Immature natural killer cell (primary cell): ENCODE measurements at regions not wholly inside any gene's neighbourhood (a gene's known extent, or its start where the extent isn't known, plus 50 kb on each side); places are given as distances from the start of the nearest gene placed in this dataset.
A peak's percentile ranks its signal among the peaks of the same experiment; 100 is the strongest.

Experiments used
- DNase-seq, 3 donors: peaks; one replicate each; pipeline ENCODE4 v3.0.0; 2022; ENCODE audit warnings: mixed read lengths in 1 of 3
- H3K27ac Mint-ChIP-seq, 6 donors: one replicate each; pipeline ENCODE4 v1.8.0; 2020; ENCODE audit warnings: mixed read lengths in 6 of 6, mild to moderate bottlenecking in 5 of 6, inconsistent platforms in 4 of 6, moderate library complexity in 3 of 6
- H3K27me3 Mint-ChIP-seq, 3 donors: one replicate each; pipeline ENCODE4 v1.8.0; 2020 to 2021; ENCODE audit warnings: low read depth in 3 of 3, mild to moderate bottlenecking in 3 of 3, mixed read lengths in 3 of 3, moderate library complexity in 3 of 3, inconsistent platforms in 1 of 3
- H3K36me3 Mint-ChIP-seq, 3 donors: one replicate each; pipeline ENCODE4 v1.8.0; 2020; ENCODE audit warnings: mixed read lengths in 3 of 3, inconsistent platforms in 2 of 3, mild to moderate bottlenecking in 2 of 3
- H3K4me1 Mint-ChIP-seq, 2 donors: one replicate each; pipeline ENCODE4 v1.8.0; 2020; ENCODE audit warnings: inconsistent platforms in 2 of 2, mild to moderate bottlenecking in 2 of 2, mixed read lengths in 2 of 2, moderate library complexity in 1 of 2
- H3K4me3 Mint-ChIP-seq, 5 donors: one replicate each; pipeline ENCODE4 v1.8.0; 2020; ENCODE audit warnings: mild to moderate bottlenecking in 5 of 5, mixed read lengths in 5 of 5, inconsistent platforms in 3 of 5, moderate library complexity in 3 of 5
- H3K9me3 Mint-ChIP-seq, 6 donors: one replicate each; pipeline ENCODE4 v1.8.0; 2020; ENCODE audit warnings: mild to moderate bottlenecking in 6 of 6, mixed read lengths in 6 of 6, inconsistent platforms in 4 of 6, moderate library complexity in 3 of 6

DNA sequence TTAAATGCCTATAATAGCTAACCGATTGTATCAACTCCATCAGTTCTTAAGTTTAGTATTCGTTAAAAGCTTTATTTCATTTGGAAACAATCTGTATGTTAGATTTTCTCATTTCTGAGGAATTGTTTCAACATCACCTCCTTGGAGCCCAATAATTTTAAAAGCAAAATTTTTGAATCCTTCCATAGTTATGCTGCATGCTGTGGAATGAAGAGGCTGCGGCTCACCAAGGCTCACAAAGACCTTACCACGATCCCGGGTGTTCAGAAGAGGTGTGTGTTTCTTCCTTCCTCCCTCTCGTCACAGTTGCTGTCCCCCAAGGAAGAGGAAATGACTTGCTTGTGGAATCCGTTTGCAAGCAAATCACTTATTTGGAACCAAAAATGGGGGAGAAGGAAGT is 143.8 kb downstream of the FGF1 start:
- H3K9me3 Mint-ChIP-seq, result no peaks in the 10 kb centered on the region
- H3K27ac Mint-ChIP-seq, result no peak overlapping the region
- no peak overlapping the region for H3K4me3 Mint-ChIP-seq
- H3K36me3 Mint-ChIP-seq, result peaks cover 0 to 4% (median 0%) of the 10 kb centered on the region in 3 donors
- no peaks in the 10 kb centered on the region for H3K4me1 Mint-ChIP-seq
- DNase-seq, result no peak
- peaks cover 2 to 9% (median 2%) of the 10 kb centered on the region in 3 donors for H3K27me3 Mint-ChIP-seq

DNA sequence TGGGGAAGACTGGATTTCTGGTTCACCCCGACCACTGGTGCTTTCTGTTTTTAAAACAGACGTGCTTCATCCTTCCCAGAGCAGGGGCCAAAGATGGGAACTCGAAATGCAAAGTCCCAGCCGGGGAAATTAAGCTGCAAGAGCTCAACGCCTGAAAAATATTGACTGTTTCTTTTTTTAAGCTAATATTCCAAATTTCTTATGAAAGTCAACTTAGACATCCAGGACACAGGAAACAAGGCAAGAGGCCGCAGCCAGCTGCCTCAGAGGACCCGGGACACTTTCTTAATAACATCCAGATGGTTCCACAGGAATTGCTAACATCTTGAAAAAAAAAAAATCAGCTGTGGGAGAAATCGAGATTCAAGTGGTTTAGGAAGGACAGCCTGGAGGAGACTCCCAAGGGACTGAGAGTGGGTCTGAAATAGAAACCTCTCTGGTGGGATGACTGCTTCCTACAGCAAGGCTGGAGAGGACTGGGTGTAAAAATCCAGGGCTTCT is 144.9 kb downstream of the FGF1 start:
- Mint-ChIP-seq H3K4me3 (no peak overlapping the region), H3K27ac (no peak overlapping the region), H3K9me3 (no peaks in the 10 kb centered on the region), H3K4me1 (no peaks in the 10 kb centered on the region), H3K27me3 (peaks cover 2 to 9% (median 2%) of the 10 kb centered on the region in 3 donors), H3K36me3 (peaks cover 0 to 4% (median 0%) of the 10 kb centered on the region in 3 donors)
- DNase-seq, result no peak

DNA sequence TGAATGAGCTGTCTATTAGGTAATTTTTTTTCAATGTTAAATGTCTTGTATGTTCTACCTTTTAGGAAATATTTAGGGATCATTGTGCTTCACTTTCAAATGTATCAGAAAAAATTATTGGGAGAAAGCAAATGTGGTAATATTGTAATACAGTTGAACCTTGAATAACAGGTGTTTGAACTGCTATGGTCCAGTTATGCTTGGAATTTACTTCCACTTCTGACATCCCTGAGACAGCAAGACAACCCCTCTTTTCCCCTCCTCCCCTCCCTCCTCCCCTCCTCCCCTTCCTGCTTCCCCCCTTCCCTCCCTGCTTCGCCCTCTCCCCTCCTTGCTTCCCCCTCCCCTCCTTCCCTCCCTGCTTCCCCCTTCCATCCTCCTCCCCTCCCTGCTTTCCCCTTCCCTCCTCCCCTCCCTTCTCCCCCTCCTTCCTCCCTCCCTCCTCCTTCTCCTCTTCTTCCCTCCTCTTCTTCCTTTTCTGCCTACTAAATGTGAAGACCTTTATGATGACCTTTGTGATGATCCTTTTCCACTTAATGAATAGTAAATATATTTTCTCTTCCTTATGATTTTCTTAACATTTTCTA is 146.6 kb downstream of the FGF1 start:
- Mint-ChIP-seq H3K27ac (no peak overlapping the region), H3K4me3 (no peak overlapping the region), H3K4me1 (no peaks in the 10 kb centered on the region), H3K27me3 (peaks cover 2 to 7% (median 2%) of the 10 kb centered on the region in 3 donors), H3K36me3 (peaks cover 0 to 7% (median 0%) of the 10 kb centered on the region in 3 donors), H3K9me3 (peaks cover 0 to 5% (median 0%) of the 10 kb centered on the region in 6 donors)
- DNase-seq, result no peak

DNA sequence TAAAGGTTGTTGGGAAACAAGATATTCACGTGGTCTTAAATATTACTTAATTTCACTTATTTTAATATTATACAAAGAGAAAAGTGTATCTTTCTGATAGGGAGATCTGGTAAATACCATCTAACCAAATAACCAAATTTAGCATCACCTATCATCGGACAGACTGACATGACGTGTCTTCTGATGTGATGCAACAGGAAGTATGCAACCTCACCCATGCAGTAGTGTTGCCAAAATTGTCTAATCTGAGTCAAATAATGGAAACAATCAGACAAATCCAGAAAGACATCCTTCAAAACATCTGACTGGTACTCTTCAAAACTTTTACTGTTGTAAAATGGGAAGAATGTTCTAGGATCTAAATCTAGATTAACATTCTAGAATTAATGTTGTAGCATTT is 148.0 kb downstream of the FGF1 start:
- no peaks in the 10 kb centered on the region for H3K4me1 Mint-ChIP-seq
- peaks cover 0 to 7% (median 0%) of the 10 kb centered on the region in 3 donors for H3K36me3 Mint-ChIP-seq
- H3K27me3 Mint-ChIP-seq, result peaks cover 2 to 5% (median 2%) of the 10 kb centered on the region in 3 donors
- DNase-seq, result no peak
- H3K9me3 Mint-ChIP-seq, result peaks cover 0 to 5% (median 0%) of the 10 kb centered on the region in 6 donors
- no peak overlapping the region for H3K4me3 Mint-ChIP-seq
- H3K27ac Mint-ChIP-seq, result no peak overlapping the region

DNA sequence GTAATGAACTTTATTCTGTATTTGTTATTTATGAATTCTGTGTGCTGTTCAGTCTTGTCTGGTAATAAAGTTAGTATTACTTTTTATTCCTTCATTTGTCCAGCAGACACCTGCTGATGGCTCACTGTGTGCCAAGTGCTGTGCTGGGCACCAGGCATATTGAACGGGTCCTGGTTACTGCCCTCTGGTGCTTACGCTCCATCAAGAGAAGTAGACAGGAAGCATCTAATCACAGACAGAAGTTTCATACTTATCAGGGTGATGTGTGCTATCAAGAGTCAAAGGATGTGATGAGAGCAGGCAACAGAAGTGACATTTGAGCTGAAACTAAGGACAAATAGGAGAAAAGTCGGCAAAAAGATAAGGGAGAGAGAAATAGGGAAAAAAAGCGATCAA is 153.1 kb downstream of the FGF1 start:
- peaks cover under 1 to 3% of the 10 kb centered on the region in 2 donors for H3K4me1 Mint-ChIP-seq
- peaks cover 0 to 3% (median 2%) of the 10 kb centered on the region in 3 donors for H3K27me3 Mint-ChIP-seq
- no peak overlapping the region for H3K4me3 Mint-ChIP-seq
- no peak for DNase-seq
- no peak overlapping the region for H3K27ac Mint-ChIP-seq
- peaks cover 0 to 3% (median 0%) of the 10 kb centered on the region in 3 donors for H3K36me3 Mint-ChIP-seq
- peaks cover 0 to 5% (median under 1%) of the 10 kb centered on the region in 6 donors for H3K9me3 Mint-ChIP-seq

DNA sequence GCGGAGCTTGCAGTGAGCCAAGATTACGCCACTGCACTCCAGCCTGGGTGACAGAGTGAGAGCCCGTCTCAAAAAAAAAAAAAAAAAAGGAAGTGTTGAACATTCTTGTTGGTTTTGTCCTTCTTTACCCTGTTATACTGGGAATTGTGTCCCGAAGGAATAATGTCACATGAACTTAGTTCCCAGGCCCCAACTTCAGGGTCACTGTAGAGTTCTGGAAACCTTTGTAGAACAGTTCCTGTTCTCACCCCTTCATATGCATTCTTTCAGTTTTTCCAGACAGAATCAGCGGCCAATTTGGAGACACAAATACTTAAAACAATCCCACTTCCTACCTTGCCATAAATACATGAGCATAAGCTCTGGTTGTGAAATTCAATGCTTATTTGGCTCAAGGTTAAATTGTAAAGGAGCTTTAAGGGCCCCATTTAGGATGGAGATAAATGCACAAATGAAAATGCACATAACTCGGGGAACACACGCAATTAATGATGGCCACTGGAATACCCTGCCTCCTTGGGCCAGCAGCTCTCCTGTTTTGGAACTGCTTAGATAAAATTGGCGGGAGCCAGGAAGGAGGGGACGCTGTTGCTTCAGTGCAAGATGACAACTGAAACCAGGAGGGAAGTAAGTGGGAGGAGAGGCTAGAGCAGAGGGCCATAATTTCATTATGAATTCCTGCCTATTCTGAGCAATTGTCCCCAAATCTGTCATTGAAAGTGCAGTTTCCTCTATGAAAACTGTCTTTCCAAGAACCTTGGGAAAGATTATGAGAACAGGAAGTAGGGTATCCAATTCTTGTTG is 153.7 kb downstream of the FGF1 start:
- peaks cover 0 to 3% (median 0%) of the 10 kb centered on the region in 3 donors for H3K36me3 Mint-ChIP-seq
- peaks cover 0 to 3% (median 2%) of the 10 kb centered on the region in 3 donors for H3K27me3 Mint-ChIP-seq
- DNase-seq, result no peak
- peaks cover 0 to 5% (median under 1%) of the 10 kb centered on the region in 6 donors for H3K9me3 Mint-ChIP-seq
- peaks cover 3 to 7% of the 10 kb centered on the region in 2 donors for H3K4me1 Mint-ChIP-seq
- H3K27ac Mint-ChIP-seq, result no peak overlapping the region
- no peak overlapping the region for H3K4me3 Mint-ChIP-seq

DNA sequence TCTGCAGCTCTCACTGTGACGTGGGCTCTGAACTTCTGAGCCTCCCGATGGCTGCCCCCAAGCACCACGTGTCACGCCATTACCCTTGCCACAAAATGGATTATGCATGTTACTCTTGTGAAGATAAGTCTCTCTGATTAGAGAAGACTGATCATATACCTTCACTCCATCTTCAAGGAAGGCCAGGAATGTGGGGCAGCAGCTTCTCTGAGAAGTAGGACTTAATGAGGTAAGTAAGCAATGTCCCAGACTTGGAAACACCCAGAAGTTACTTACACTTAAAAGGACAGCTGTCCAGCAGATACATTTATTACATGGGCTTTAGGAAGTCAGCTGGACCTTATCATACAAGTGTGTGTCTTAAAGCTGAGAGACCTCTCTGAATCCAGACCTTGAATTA is 155.0 kb downstream of the FGF1 start:
- DNase-seq, result no peak
- peaks cover 0 to 5% (median under 1%) of the 10 kb centered on the region in 6 donors for H3K9me3 Mint-ChIP-seq
- peaks cover 0 to 4% (median 2%) of the 10 kb centered on the region in 3 donors for H3K27me3 Mint-ChIP-seq
- no peak overlapping the region for H3K27ac Mint-ChIP-seq
- no peak overlapping the region for H3K4me3 Mint-ChIP-seq
- H3K4me1 Mint-ChIP-seq, result peaks cover 3 to 7% of the 10 kb centered on the region in 2 donors
- peaks cover 0 to 3% (median 0%) of the 10 kb centered on the region in 3 donors for H3K36me3 Mint-ChIP-seq

DNA sequence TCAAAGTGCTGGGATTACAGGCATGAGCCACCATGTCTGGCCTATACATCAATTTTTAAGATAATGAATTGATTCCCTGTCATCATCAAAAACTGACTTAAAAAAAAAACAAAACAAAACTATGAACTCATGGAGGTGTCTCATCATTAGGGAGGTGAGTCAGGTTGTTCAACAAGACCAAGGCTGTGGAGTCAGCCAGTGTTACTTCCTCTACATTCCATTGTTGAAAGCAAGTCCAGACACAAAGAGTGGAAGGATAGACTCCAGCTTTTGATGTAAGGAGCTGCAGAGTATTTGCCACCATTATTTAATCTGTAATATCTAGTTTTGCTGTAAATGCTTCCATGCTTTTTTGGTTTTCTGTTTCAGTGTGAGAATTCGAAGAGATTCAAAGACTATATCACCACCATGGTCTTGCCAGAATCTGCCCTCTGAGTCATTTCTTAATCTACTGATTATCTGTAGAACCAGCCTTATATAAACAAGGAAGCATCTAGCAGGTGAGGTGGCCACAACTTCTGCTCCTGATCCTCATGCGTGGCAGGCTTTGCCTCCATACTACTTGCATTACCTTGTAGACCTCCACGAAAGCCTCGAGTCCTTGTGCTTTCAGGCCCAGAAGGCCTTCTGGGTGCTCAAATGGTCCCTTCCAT is 156.1 kb downstream of the FGF1 start:
- peaks cover 0 to 2% (median under 1%) of the 10 kb centered on the region in 6 donors for H3K9me3 Mint-ChIP-seq
- peaks cover 0 to 7% (median 2%) of the 10 kb centered on the region in 3 donors for H3K27me3 Mint-ChIP-seq
- no peak for DNase-seq
- H3K4me3 Mint-ChIP-seq, result no peak overlapping the region
- H3K27ac Mint-ChIP-seq, result no peak overlapping the region
- H3K36me3 Mint-ChIP-seq, result peaks cover 0 to 2% (median 0%) of the 10 kb centered on the region in 3 donors
- peaks cover 3 to 7% of the 10 kb centered on the region in 2 donors for H3K4me1 Mint-ChIP-seq

DNA sequence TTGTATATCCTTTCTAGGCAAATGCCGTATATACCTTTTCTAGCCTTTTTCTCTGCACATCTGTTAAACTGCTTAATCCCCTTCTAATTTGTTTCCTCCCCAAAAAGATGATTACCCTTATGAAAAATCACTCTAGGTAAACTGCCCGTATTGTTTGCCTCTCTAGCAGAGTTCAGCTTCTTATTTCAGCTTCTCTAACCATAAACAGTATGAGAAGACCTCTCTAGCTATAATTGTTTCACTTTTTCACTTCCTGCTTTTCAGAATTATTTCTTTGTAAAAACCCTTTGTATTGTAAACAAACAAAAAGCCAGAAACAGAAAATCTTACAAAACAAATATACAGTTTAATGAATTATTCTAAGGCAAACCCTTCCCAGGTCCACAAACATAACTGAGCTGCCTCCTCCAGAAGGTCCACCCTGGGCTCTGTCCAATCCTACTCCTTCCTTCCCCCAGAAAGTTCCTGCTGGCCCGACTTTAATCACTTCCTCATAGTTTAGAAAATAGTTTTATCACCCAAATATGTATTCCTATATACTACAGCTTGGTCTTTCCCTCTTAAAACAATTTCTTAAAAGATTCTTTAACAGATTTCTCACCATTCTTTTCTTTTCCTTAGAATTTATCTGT is 158.1 kb downstream of the FGF1 start:
- Mint-ChIP-seq H3K27me3 (peaks cover 2 to 15% (median 4%) of the 10 kb centered on the region in 3 donors), H3K9me3 (no peaks in the 10 kb centered on the region), H3K4me3 (no peak overlapping the region), H3K36me3 (peaks cover 0 to 4% (median 0%) of the 10 kb centered on the region in 3 donors), H3K4me1 (peaks cover 3 to 7% of the 10 kb centered on the region in 2 donors), H3K27ac (peak overlapping the region in 1 of 6 donors; percentile 46)
- DNase-seq, result no peak

DNA sequence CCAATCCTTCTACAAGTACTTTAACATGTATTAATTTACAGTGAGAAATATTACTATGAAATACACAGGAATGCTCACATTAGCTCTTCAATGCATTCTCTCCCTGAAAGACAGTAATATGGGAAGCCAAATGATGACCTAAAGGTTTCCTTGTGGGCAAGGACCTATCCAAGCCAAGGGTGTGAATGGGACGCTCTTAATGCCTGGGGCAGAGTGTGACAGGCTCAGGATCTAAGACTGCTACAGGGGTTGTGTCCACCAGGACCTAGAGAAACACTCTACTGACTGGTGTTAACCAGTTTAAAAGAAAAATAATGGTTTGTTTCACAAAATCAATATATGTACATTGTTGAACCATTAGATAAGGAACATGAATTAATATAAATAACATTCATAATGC is 158.7 kb downstream of the FGF1 start:
- H3K27me3 Mint-ChIP-seq, result peaks cover 2 to 15% (median 4%) of the 10 kb centered on the region in 3 donors
- H3K4me3 Mint-ChIP-seq, result no peak overlapping the region
- H3K36me3 Mint-ChIP-seq, result peaks cover 0 to 4% (median 0%) of the 10 kb centered on the region in 3 donors
- H3K4me1 Mint-ChIP-seq, result peaks cover 3 to 7% of the 10 kb centered on the region in 2 donors
- no peak for DNase-seq
- no peak overlapping the region for H3K27ac Mint-ChIP-seq
- H3K9me3 Mint-ChIP-seq, result no peaks in the 10 kb centered on the region

DNA sequence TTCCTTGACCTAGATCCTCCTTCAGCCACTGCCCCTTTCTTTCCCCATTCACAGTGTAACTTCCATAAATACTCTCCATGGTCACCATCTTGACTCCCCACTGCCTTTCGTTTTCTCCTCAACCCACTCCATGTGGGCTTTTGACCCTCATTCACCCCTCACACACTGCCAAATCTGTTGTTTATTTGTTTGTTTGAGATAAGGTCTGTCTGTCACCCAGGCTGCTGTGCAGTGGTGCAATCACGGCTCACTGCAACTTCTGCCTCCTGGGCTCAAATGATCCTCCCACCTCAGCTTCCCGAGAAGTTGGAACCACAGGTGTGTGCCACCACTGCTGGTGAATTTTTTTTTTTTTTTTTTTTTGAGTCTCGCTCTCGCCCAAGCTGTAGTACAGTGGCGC is 162.9 kb downstream of the FGF1 start:
- DNase-seq, result no peak
- H3K4me1 Mint-ChIP-seq, result peaks cover 3 to 6% of the 10 kb centered on the region in 2 donors
- H3K27ac Mint-ChIP-seq, result no peak overlapping the region
- H3K27me3 Mint-ChIP-seq, result peaks cover 2 to 13% (median 4%) of the 10 kb centered on the region in 3 donors
- peaks cover 0 to 4% (median 0%) of the 10 kb centered on the region in 3 donors for H3K36me3 Mint-ChIP-seq
- H3K9me3 Mint-ChIP-seq, result no peaks in the 10 kb centered on the region
- no peak overlapping the region for H3K4me3 Mint-ChIP-seq

DNA sequence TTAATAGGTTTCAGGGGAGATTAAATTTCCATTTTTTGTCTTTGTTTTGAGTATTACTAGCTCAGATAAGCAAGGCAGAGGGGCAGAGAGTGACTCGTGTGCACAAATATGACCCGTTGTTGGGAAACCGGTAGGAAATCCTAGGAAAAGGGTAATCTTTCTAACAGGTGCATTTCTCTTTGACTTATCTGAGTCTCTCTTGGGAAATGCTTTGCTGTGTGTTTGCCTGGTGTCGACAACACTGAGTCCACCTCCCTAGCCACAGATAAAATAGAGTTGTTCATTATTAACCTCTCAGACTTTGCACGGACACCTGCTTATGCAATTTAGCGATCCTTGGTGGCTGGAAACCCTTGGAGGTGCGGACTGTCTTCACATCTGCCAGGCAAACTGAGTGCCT is 164.2 kb downstream of the FGF1 start:
- Mint-ChIP-seq H3K4me1 (no peaks in the 10 kb centered on the region), H3K27ac (no peak overlapping the region), H3K27me3 (peaks cover 2 to 12% (median 4%) of the 10 kb centered on the region in 3 donors), H3K36me3 (peaks cover 1 to 7% (median 1%) of the 10 kb centered on the region in 3 donors), H3K9me3 (peaks cover 0 to 4% (median 2%) of the 10 kb centered on the region in 6 donors), H3K4me3 (no peak overlapping the region)
- no peak for DNase-seq

DNA sequence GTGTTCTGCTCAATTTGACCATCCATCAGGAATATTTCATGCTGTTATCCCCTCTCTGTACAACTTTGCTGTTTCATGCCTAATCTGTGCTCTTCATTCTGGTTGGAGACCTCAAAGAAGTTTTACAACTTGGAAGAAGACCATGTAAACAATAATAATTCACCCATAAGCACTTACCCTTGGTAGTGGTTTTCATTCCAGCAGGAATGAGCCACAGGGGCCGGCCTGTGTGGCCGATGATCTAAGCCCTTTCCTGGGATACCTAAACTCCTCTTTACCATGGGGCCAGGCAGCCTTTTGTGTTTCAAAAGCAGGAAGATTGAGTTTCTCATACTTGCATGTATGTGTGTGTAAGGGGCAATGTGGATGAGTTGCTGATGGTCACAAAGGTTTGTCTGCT is 165.0 kb downstream of the FGF1 start:
- no peaks in the 10 kb centered on the region for H3K4me1 Mint-ChIP-seq
- peaks cover 2 to 11% (median 4%) of the 10 kb centered on the region in 3 donors for H3K27me3 Mint-ChIP-seq
- H3K9me3 Mint-ChIP-seq, result peaks cover 2 to 10% (median 6%) of the 10 kb centered on the region in 6 donors
- no peak overlapping the region for H3K27ac Mint-ChIP-seq
- H3K36me3 Mint-ChIP-seq, result peaks cover 4 to 13% (median 7%) of the 10 kb centered on the region in 3 donors
- no peak for DNase-seq
- H3K4me3 Mint-ChIP-seq, result no peak overlapping the region
